D721Med (cell line): ENCODE measurements at regions not wholly inside any gene's neighbourhood (a gene's known extent, or its start where the extent isn't known, plus 50 kb on each side); places are given as distances from the start of the nearest gene placed in this dataset.
"Not testable (repeated sequence)": the region's sequence is repeated elsewhere in the genome, so short reads cannot be mapped to it uniquely, and the experiment has no call there.

ENCODE experiments used
- DNase-seq: peaks from one replicate; pipeline ENCODE4 v3.0.0; 2011; ENCODE audit warnings: low spot score; ENCODE audit not compliant: insufficient read length
- FAIRE-seq: peaks from 2 replicates; lab custom pipeline; 2011; peaks lifted over from hg19 to GRCh38; lab: Jason Lieb, UNC
- CTCF ChIP-seq: IDR thresholded peaks from 2 replicates; pipeline ENCODE4 v1.5.1; 2012; ENCODE audit warnings: mild to moderate bottlenecking, control low read depth; ENCODE audit not compliant: insufficient read depth; ENCODE audit errors: missing control alignments

- FAIRE-seq, result no peak
- DNase-seq, result no peak
- TF ChIP-seq CTCF, result no peak
Measured at GRCh38 chr21:14010729-14011128, 200.0 kb downstream of the LIPI start.

- FAIRE-seq, DNase-seq: not testable (repeated sequence)
Measured at GRCh38 chr21:14009990-14010389, 200.8 kb downstream of the LIPI start.

GRCh38 chr21:14009238-14009981 is 201.3 kb downstream of the LIPI start:
- not testable (repeated sequence) for FAIRE-seq, DNase-seq

- DNase-seq, FAIRE-seq: not testable (repeated sequence)
Measured at GRCh38 chr21:14008436-14008835, 202.3 kb downstream of the LIPI start.

GRCh38 chr21:14008006-14008405 is 202.7 kb downstream of the LIPI start:
- DNase-seq, FAIRE-seq: not testable (repeated sequence)

GRCh38 chr21:14006144-14006543 is 204.6 kb downstream of the LIPI start:
- FAIRE-seq, DNase-seq: not testable (repeated sequence)

GRCh38 chr21:13986996-13987958 is 223.5 kb downstream of the LIPI start:
- not testable (repeated sequence) for DNase-seq, FAIRE-seq

- DNase-seq, FAIRE-seq: not testable (repeated sequence)
Measured at GRCh38 chr21:13985865-13986863, 224.6 kb downstream of the LIPI start.

GRCh38 chr21:13985137-13985864 is 225.5 kb downstream of the LIPI start:
- not testable (repeated sequence) for FAIRE-seq, DNase-seq

- FAIRE-seq, result not testable (repeated sequence)
Measured at GRCh38 chr21:13984728-13985127, 226.0 kb downstream of the LIPI start.

GRCh38 chr21:13981176-13982087 is 229.3 kb downstream of the LIPI start:
- not testable (repeated sequence) for FAIRE-seq, DNase-seq

More at GRCh38 chr21:13984728-13985127, 226.0 kb downstream of the LIPI start:
- DNase-seq, result not testable (repeated sequence)

GRCh38 chr21:13980115-13980662 is 230.6 kb downstream of the LIPI start:
- not testable (repeated sequence) for DNase-seq, FAIRE-seq

- DNase-seq, FAIRE-seq: not testable (repeated sequence)
Measured at GRCh38 chr21:13979608-13980007, 231.1 kb downstream of the LIPI start.

GRCh38 chr21:13974582-13974981 is 236.2 kb downstream of the LIPI start:
- not testable (repeated sequence) for DNase-seq, FAIRE-seq

- not testable (repeated sequence) for DNase-seq, FAIRE-seq
Measured at GRCh38 chr21:13969853-13970252, 240.9 kb downstream of the LIPI start.
